HG03571 (cell line): ENCODE measurements at regions not wholly inside any gene's neighbourhood (a gene's known extent, or its start where the extent isn't known, plus 50 kb on each side); places are given as distances from the start of the nearest gene placed in this dataset.

Experiments used
- ATAC-seq: cut with Tn5 transposase; IDR thresholded peaks from one replicate; pipeline ENCODE4 v1.9.1; 2021; ENCODE audit not compliant: unreplicated experiment

DNA sequence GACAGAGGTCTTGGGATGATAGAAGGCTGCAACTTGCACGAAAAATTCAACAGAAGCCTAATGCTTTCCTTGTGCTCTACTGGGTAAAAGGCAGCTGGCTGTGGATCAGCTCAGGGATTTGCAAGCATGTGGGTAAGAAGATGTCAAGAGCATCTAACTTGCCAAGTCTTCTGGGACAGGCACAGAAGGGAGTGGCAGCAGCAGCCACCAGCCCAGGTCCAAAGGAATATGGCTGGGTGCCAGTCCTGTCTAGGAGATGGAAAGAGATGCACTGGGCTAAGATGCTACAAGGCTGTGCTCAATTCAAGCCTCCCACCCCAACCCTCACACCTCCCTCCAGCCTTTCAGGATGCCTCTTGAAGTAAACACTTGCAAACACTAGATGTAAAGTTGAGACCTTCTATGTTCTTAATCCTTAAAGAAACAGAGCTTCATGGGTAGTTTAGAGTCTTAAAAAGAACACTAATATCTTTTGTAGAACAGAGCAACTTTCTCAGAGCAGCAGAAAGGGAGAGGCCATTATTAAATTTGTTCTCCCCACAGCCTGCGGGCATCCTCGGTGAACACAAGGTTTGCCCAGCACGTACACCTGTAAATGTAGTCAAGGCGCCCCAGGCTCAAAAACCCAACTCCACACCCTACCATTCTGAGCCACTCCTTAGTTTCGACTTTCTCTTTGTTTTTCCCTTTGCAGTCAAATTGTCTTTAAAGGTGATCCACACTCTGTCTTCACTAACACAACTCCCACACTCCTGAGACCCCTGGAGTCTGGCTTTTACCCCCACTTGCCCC, 64.6 kb upstream of the BCAR3 start:
- ATAC-seq = no peak

DNA sequence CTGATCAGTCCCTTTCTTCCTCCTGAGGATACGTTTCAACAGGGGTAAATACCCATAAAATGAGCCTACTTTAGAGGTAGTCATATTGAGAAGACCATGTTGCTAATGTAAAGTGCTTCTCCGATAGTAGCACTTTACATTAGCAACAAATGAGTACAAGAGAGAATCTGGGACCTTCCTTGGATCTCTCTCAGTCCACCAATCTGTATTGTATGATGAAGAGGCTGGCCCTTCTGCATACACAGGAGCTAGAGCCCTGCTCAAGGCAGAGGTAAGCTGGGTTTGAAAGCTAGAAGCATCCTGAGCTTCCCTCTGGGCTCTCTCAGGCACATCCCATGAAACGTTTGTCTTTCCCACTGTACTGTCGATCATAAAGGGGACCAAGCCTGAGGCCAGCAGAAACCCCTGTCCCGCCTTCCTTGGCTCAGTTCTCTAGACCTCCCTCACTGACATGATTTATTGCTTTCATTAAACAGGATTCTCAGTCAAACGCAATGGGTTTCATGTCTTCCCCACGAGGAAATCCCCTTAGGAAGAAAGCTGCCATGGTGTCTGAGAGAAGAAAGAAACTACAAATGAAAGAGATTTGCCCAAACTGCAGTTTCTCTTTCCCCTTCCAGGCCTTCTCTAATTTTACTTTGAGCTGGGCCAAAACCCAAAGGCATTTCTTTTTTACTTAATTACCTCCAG, 62.8 kb upstream of the BCAR3 start:
- no peak for ATAC-seq

DNA sequence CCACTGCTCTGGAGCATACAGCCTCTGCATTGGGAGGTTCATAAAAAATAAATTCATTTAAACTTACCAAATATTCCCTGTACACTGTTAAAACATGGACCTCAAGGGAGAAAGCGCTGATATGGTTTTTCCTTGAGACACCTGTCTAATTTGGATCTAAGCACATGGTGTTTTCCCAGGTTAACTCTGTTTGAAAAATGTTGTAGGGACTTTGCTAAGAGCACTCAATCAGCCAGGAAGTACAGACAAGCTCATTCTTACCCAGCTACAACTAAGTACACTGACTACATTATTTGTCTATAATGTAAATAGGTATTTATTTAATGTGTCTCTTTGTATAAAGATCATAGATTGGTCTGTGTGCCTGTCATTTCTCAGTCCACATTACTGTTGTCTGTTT, 61.8 kb upstream of the BCAR3 start:
- no peak for ATAC-seq

- ATAC-seq = no peak
These were observed 59.0 kb upstream of the BCAR3 start for GRCh38 chr1:93740601-93741031.

GRCh38 chr1:93740157-93740556, 58.5 kb upstream of the BCAR3 start:
- ATAC-seq = no peak

GRCh38 chr1:93739472-93739871, 57.8 kb upstream of the BCAR3 start:
- no peak for ATAC-seq

- no peak for ATAC-seq
These were observed 57.3 kb upstream of the BCAR3 start for GRCh38 chr1:93738926-93739325.

GRCh38 chr1:93738075-93738622, 56.5 kb upstream of the BCAR3 start:
- no peak for ATAC-seq

GRCh38 chr1:93735722-93736121, 54.1 kb upstream of the BCAR3 start:
- no peak for ATAC-seq

- no peak for ATAC-seq
These were observed 53.4 kb upstream of the BCAR3 start for GRCh38 chr1:93734999-93735398.

- no peak for ATAC-seq
These were observed 51.7 kb upstream of the BCAR3 start for GRCh38 chr1:93733340-93733739.

GRCh38 chr1:93732514-93732913, 50.9 kb upstream of the BCAR3 start:
- ATAC-seq = no peak
